ENCODE measurements at regions not wholly inside any gene's neighbourhood (a gene's known extent, or its start where the extent isn't known, plus 50 kb on each side); places are given as distances from the start of the nearest gene placed in this dataset.
"Not testable (repeated sequence)": the region's sequence is repeated elsewhere in the genome, so short reads cannot be mapped to it uniquely, and the experiment has no call there.

DNA sequence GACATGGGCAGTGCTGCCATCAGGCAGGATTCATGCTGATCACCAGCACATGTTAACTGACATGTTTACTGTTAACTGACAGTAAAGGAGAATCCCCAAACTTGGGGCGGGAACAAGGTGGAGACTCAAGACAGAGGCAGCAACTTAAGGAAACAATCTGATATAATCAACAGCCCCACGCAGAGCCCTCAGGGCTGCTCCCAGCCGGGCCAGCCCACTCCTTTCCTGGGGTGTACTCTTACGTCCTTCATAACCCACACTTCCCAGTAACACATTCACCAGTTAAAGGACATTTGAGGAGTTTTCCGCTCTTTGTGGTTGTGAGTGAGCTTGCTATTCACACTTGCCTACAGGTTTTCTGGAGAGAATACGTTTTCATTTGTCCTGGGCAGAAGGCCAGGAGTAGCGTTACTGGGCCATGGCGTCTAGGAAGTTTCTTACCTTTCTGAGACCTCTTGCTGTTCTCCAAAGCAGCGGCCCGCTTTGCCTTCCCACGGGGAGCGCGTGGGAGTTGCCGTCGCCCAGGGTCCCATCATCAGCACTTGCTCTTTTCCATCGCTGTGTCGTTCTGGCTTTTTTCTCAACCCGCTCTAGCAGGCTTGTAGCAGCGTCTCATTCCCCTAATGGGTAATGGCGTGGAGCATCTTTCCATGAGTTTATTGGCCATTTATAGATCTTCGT lies 56.4 kb downstream of the FOXF2 start:
- DNase-seq: peak; percentile 42

DNA sequence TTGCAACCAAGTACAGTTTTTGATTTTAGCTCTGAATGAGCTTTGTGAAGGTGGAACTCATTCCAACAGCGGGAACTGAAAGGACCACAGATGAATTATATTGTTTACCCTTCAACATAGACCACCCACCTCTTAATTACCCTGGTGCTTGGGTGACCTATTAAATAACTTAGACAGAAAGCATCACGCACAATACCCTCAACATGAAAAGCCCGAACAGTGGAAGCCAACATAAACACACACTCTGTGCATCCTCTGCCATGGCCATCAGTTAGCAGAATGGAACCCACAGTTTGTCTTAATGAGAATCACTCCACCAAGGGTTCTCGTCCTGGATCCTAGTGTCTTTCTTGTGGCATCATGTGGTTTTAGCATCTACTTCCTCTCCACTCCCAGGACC lies 60.5 kb downstream of the FOXF2 start:
- no peak for DNase-seq

DNA sequence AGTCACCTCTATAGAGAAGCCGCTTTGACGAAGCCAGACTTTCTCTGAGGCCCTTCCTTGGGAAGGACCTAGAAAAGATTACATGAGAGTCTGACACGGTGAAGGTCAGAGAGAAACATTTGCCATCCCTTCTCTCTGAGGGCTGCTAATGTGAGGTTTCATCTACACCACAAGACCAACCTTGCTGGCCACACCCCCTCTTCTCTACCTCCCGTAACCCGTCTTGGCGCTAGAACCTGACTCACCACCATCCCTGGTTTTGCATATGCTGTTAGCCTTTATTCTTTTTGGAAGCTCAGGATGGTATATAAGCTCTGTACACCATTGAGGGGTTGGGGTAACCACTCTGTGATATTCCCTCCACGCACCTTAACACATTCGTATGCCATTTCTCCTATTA lies 63.6 kb downstream of the FOXF2 start:
- DNase-seq: no peak

DNA sequence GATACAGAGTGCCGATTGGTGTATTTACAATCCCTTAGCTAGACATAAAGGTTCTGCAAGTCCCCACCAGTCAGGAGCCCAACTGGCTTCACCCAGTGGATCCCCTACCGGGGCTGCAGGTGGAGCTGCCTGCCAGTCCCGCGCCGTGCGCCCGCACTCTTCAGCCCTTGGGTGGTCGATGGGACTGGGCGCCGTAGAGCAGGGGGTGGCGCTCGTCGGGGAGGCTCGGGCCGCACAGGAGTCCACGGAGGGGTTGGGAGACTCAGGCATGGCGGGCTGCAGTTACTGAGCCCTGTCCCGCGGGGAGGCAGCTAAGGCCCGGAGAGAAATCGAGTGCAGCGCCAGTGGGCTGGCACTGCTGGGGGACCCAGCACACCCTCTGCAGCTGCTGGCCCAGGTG lies 67.4 kb downstream of the FOXF2 start:
- DNase-seq: not testable (repeated sequence)

DNA sequence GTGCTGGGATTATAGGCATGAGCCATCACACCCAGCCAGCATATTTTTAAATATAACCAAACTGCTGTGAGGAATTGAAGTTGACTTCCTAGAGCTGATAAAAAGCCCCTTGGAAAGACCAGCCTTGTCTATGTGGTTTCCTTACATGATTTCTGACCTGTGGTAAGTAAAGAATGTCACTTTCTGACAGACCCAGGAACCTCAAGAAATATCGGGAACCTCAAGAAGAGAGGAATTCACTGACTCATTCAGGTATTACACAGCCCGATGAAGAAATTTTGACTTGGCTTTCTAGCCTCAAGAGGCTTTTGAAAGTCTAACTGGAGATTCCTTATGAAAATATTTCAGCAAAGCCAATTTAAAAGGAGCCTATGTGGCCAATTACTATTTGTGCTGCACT lies 71.8 kb downstream of the FOXF2 start:
- no peak for DNase-seq

DNA sequence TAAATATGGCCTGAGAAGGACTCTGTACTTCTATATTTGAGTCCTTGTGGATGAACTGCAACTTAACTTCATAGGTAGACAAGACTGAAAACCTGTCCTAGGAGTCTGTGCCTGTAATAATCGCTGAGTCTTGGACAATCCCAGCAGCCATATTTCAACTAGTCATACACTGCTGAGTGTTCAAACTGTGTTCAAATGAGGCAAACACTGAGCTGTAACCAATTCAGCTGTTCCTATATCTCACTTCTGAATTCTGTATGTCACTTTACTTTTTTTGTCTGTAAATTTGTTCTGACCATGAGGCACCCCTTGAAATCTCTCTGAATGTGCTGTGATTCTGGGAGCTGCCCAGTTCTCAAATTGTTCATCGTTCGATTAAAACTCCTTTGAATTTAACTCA lies 72.4 kb downstream of the FOXF2 start:
- no peak for DNase-seq

DNA sequence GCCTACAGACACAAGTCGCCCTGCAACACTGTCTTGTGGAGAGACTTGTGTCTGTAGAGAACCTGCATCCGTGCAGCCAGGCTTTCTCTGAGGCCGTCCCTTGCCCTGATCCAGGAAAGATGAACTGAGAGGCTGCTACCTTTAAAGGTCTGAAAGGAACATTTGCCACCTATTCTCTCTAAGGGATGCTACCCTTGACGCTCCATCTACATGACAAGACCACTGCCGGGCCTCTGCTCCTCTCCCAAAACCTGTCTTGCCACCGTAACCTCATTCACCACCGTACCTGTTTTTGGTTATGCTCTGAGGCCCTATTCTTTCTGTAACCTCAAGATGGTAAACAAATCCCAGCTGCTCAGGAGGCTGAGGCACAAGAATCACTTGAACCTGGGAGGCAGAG lies 73.9 kb downstream of the FOXF2 start:
- DNase-seq: no peak

DNA sequence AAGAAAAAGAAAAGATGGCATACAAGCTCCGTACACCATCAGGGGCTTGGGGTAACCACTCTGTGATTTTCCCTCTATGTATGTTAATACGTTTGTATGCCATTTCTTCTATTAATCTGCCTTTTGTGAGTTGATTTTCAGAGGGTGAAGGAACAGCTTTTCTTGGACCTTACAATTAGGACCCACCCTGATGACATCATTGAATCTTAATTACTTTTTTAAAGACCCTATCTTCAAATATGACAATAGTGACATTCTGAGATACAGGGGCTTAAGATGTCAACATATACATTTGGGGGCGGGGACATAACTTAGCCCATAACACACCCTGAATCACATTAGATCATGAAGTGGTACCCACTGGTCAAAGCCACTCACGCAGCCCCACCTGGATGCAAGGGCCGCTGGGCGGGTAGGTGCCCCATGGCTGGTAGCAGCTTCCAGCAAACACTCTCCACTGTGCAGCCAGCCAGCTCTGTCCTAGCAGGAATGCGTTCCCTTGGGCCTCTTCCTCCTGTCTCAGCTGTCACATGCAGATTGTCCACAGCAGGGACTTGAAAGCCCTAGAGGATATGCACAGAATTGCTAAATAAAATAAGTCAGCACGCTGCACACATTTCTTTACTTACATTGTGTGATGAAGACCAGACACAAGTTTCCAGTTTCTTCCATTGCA lies 74.5 kb downstream of the FOXF2 start:
- no peak for DNase-seq

DNA sequence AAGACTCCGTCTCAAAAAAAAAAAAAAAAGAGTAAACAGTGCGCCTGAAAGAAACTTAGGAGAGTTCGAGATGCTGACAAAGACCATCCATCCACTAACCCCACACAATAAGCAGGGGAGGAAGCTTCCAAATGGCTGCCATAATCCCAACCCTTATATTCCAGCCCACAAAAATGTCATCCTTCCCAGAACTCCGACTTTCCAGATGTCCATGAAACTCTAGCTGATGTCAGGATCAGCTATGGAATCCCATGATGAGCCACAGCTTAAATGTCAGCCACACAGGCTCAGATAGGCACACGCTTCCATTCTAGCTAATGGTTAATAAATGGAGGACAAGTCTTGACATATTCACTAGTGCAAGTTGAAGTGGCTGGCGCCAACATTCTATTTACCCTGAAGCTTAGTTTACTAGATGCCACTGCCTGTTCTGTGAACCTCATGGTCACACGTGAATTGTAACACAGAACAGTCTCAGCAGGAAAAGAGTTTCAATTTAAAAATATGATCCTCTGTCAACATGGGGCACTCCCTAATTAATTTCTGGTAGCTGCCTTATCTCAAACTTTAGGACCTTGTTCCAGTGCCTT lies 75.5 kb downstream of the FOXF2 start:
- no peak for DNase-seq

DNA sequence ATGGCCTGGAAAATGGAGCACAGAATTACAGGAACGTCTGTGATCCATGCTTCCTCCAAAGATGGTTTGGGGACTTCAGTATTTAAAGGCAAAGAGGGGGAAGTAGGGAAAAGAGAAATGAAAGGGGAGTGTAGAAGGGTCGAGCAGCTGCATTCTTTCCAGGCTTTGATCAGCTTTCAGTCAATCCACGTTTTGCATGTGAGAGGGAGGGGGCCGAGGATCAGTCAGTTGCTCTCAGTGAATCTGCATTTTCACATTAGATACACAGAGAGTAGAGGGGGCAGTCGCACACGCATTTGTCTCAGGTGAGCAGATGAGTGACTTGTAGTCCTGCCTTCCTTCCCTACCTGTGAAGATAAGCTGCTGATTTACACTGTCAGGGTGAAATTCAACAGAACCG lies 78.8 kb downstream of the FOXF2 start:
- no peak for DNase-seq

DNA sequence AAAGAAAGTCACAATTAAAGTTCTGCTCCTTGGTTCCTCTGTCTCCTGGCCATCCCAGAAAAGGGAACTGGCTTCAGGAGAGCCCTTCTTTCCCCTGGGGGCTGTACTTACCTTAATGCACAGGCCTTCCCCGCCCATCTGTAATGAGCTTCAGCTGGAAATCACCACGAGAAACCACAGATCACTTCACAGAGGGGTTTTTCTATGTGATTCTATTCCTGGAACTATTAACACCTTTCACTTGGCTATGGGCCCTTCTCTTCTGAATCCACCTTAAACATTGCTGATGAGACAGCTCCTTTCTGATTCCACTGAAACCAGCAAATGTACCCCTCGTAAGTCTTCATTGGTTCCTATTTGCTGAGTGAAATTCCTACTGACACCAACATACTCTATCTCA lies 80.7 kb downstream of the FOXF2 start:
- DNase-seq: no peak

DNA sequence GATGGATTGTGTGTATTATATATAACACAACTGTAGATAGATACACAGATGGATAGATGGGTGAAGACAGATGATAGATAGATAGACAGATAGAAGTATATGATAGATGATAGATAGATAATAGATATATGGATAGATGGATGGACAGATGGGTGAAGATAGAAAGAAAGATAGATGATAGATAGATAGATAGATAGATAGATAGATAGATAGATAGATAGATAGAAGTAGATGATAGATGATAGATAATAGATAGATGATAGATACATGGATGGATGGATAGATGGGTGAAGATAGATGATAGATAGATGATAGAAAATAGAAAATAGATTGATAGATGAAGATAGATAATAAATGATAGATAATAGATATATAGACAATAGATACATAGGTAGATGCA lies 83.3 kb downstream of the FOXF2 start:
- DNase-seq: no peak

DNA sequence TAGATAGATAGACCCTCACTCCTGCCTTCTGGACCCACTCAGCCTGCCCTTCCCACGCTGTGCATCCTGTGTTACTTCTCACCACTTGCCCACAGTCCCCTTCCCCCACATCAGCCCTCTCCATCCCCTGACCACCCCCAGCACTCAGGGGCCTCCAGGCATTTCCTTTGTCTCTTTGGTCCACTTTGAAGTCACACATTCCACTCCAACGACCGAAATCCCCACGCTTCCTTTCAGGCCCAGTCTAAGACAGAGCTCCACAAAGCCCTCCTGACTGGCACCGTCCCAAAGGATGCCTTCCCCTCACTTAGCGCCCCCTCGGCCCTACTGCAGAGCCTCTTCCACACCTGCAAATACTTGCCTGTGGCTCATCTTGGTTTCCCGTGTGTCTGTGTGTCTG lies 83.8 kb downstream of the FOXF2 start:
- peak; percentile 83 for DNase-seq

DNA sequence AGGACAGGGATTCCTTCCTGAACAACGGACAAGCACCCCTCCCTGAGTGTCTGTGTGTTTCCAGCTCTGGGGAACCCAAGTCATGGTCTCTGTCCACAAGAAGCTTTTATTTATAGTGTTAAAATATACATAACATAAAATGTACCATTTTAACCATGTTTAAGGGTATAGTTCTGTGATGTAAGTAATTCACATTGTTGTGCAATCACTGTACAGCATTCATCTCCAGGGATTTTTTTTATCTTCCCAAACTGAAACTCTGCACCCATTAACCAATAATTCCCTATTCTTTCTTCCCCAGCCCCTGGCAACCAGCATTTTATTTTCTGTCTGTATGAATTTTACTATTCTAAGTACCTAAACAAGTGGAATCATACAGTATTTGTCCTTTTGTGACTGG lies 84.2 kb downstream of the FOXF2 start:
- DNase-seq: no peak

DNA sequence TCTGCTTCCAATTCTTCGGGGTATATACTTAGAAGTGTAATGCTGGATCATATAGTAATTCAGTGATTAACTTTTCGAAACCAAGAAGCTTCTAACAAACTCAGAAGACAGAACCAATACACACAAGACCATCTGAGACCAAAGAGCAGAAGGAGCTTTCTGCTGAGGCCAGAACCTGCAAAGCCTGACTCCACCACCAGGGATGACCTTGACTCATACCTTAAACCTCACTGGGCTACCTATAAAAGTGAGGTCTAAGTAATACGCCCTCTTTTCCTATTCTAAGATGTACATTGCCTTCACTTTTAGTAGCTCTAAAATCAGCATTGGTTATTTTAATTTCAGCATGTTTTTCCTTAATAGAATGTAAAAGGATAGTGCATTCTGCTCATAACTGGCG lies 84.8 kb downstream of the FOXF2 start:
- no peak for DNase-seq

DNA sequence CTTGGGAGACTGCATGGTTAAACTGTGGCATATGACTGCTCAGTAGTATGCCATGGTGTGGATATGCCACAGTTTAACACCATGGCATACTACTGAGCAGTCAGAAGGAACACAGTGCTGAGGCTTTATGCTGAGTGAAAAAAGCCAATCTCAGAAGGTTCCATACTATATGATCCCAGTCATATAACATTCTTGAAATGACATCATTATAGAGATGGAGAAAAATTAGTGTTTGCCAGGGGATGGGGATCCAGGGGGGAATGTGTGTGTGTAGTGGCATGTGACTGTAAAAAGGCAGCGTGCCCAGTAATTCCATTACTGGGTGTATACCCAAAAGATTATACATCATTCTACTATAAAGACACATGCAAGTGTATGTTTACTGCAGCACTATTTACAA lies 85.8 kb downstream of the FOXF2 start:
- no peak for DNase-seq

DNA sequence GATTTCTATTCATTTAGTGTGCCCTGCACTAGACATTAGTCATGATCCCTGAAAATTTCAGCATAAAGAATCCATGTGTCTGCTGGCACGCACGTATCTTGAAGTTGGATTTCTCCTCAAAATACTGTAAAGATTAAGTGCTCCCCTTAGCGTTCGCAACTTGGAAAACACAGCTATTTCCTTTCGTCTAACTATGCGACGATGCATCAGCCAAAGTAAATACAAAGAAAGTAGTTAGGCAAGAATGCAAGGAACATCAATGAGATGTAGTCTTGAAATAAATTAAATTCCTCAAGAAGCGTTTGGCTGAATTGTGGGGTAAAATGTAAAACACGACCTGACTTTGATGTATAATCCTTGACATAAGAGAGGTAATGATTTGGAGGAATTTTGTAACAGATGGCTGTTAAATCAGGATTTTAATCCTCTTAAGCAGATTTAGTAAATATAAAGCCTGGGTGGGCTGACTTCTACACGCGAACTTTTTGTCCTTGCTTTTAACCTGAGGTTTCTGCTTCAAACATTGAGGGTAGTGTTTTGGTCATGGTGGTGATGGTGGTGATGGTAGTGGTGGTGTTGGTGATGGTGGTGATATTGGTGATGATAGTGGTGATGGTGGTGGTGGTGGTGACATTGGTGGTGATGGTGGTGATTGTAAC lies 88.2 kb downstream of the FOXF2 start:
- DNase-seq: no peak

DNA sequence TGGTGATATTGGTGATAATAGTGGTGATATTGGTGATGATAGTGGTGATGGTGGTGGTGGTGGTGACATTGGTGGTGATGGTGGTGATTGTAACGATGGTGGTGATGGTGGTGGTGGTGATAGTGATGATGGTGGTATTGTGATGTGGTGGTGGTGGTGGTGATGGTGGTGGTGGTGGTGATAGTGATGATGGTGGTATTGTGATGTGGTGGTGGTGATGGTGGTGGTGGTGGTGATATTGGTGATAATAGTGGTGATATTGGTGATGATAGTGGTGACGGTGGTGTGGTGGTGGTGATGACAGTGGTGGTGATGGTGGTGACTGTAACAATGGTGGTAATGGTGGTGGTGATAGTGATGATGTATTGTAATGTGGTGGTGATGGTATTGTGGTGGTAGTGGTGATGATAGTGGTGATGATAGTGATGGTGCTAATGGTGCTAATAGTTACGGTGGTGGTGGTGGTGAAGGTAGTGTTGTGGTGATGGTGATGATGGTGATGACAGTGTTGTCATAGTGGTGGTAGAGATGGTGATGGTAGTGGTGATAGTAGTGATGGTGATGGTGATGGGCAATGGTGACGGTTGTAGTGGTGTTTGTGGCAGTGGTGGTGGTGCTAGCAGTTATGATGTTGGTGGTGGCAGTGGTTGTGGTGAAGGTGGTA lies 88.9 kb downstream of the FOXF2 start:
- DNase-seq: peak; percentile 29

DNA sequence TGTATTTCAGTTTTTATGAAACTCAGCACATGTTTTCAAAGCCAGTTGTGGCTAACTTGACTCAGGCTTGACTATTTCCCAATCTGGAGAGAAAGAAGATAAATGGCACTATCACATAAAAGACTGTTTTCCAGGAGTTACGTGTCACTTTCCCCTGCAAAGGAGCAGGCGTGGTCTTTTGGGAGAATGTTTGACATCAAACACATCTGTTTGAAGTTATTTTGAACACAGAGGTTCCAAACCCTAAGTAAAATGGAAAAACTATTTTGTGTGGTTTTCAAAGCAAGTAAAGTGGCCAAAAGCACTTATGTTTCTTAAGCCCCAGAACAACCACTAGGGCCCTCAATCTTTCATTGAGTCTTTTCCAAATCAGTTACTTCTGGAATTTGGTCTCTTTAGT lies 89.7 kb downstream of the FOXF2 start:
- no peak for DNase-seq

DNA sequence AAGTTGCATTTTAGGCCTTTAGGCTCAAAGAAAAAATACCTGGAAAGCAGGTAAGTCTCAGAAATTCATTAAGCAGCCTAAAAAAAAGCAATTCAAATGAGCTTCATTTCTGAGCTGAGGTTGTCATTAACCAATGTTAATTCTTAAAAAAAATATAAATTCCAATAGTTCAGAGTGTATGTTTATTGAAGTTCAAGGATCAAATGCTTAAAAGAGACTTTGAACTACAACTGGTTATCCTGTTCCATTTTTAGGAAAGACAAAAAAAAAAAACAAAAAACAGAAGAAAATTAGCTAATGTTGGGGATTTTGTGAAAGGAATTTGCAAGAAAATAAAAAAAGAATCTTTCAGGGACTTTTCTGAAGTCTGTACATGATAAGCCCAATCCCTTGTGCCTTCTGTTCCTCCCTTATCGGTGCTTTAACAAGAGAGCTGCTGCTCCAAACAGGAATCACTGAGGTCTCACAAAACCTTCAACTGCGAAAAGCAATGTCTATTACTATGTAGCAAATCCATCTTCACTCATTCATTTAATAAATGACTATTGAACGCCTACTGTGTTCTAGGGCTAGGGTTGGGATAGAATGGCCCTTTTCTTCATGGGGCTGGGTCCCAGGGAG lies 90.3 kb downstream of the FOXF2 start:
- DNase-seq: no peak

DNA sequence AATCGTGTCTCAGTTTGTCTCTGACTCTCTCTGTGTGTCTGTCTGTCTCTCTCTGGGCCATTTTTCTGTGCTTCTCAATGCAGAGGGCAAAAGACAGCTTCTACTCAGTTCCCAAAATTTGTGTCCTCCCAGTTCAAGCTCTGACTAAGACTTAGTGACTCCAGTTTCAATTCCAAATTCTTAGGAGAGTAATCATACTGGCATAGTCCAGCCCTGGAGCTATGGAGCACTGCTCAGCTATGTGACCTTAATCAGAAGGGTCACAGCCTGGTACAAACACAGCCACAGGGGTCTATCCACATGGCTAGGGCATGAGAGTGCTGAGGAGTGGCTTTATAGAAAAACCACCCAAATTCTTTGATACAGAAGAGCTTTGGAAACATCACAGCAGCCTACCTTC lies 91.9 kb downstream of the FOXF2 start:
- DNase-seq: peak; percentile 71

DNA sequence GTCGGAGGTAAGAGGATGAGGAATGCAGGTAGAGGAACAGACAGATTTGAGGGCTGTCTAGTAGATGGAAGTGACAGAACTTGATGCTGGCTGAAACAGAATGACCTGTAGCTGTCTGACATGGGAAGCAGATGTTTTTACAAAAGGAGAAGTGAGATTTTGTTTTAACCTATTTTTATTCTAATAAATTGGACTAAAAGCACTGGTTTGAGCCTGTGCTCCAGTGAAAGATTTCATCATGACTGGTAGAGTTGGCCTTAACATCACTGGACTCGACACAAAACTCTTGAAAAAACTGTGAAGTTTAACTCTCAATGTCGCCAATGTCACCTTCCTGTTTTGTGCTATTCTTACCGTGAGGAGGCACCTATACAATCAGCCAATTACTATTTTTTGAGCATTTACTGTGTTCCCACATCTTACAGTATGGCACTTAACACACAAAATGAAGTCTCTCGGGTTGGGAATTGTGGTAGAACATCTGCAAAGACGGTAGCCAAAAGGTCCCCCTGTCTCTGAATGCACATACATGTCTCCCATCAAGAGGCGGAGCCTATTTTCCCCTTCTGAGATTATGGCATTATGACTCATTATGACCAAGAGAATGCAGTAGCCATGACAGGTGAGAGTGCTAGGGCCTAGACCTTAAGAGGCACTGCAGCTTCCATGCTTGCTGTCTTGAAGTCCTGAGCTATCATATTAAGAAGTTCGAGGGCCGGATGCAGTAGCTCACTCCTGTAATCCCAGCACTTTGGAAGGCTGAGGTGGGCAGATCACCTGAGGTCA lies 93.2 kb downstream of the FOXF2 start:
- DNase-seq: no peak

All from islet precursor cell (in vitro differentiated cells).